ENCODE measurements at regions not wholly inside any gene's neighbourhood (a gene's known extent, or its start where the extent isn't known, plus 50 kb on each side); places are given as distances from the start of the nearest gene placed in this dataset.

GRCh38 chr16:80142940-80143339 is 397.9 kb upstream of the DYNLRB2 start:
- TF ChIP-seq CTCF (IDR thresholded peaks at IDR 0.05; ENCODE audit: insufficient read depth, low read depth, low read length) = no peak
- POLR2A ChIA-PET = no interaction called here
- CTCF ChIA-PET = interaction anchor here (0.9 kb wide), 1 partner anchor 10 kb away, joined by 3 read pairs; no protein-coding TSS in a partner anchor
- no peaks in the 10 kb centered on the region for H3K27me3 ChIP-seq (ENCODE audit: control insufficient read depth, insufficient read depth, low read length)
- no peak for DNase-seq (ENCODE audit: low read depth)
- no peak overlapping the region for H3K4me3 ChIP-seq (ENCODE audit: low read depth, low read length)
- H3K36me3 ChIP-seq (ENCODE audit: control insufficient read depth, insufficient read depth, low read length) = no peaks in the 10 kb centered on the region

GRCh38 chr16:80142281-80142680 is 398.5 kb upstream of the DYNLRB2 start:
- no peak for DNase-seq (ENCODE audit: low read depth)
- Histone ChIP-seq H3K4me3 (ENCODE audit: low read depth, low read length) (no peak overlapping the region), H3K27me3 (ENCODE audit: control insufficient read depth, insufficient read depth, low read length) (no peaks in the 10 kb centered on the region), H3K36me3 (ENCODE audit: control insufficient read depth, insufficient read depth, low read length) (no peaks in the 10 kb centered on the region)
- TF ChIP-seq CTCF (IDR thresholded peaks at IDR 0.05; ENCODE audit: insufficient read depth, low read depth, low read length) = no peak
- ChIA-PET POLR2A (no interaction called here), CTCF (interaction anchor here (0.9 kb wide), 1 partner anchor 9 kb away, joined by 3 read pairs; no protein-coding TSS in a partner anchor)

- no peak for DNase-seq (ENCODE audit: low read depth)
- TF ChIP-seq CTCF (IDR thresholded peaks at IDR 0.05; ENCODE audit: insufficient read depth, low read depth, low read length) = no peak
- POLR2A ChIA-PET = no interaction called here
- Histone ChIP-seq H3K27me3 (ENCODE audit: control insufficient read depth, insufficient read depth, low read length) (no peaks in the 10 kb centered on the region; the same call in 1 of the 2 replicates), H3K4me3 (ENCODE audit: low read depth, low read length) (no peak overlapping the region), H3K36me3 (ENCODE audit: control insufficient read depth, insufficient read depth, low read length) (no peaks in the 10 kb centered on the region)
- CTCF ChIA-PET = no interaction called here
Measured at GRCh38 chr16:80129791-80130190, 411.0 kb upstream of the DYNLRB2 start.

GRCh38 chr16:80125677-80126076 is 415.1 kb upstream of the DYNLRB2 start:
- no peak for DNase-seq (ENCODE audit: low read depth)
- ChIA-PET CTCF (no interaction called here), POLR2A (no interaction called here)
- Histone ChIP-seq H3K4me3 (ENCODE audit: low read depth, low read length) (no peak overlapping the region), H3K36me3 (ENCODE audit: control insufficient read depth, insufficient read depth, low read length) (no peaks in the 10 kb centered on the region), H3K27me3 (ENCODE audit: control insufficient read depth, insufficient read depth, low read length) (peaks cover 1% of the 10 kb centered on the region; the same call in 1 of the 2 replicates)
- TF ChIP-seq CTCF (IDR thresholded peaks at IDR 0.05; ENCODE audit: insufficient read depth, low read depth, low read length) = no peak

GRCh38 chr16:80123189-80123588 is 417.6 kb upstream of the DYNLRB2 start:
- POLR2A ChIA-PET = no interaction called here
- no peak for TF ChIP-seq CTCF (IDR thresholded peaks at IDR 0.05; ENCODE audit: insufficient read depth, low read depth, low read length)
- 0 out of 2 replicates have a peak, but pooled peaks cover 3% of the 10 kb centered on the region for H3K27me3 ChIP-seq (ENCODE audit: control insufficient read depth, insufficient read depth, low read length)
- CTCF ChIA-PET = no interaction called here
- no peak for DNase-seq (ENCODE audit: low read depth)
- no peak overlapping the region for H3K4me3 ChIP-seq (ENCODE audit: low read depth, low read length)
- H3K36me3 ChIP-seq (ENCODE audit: control insufficient read depth, insufficient read depth, low read length) = no peaks in the 10 kb centered on the region

All from BJ (cell line).